ENCODE measurements at regions not wholly inside any gene's neighbourhood (a gene's known extent, or its start where the extent isn't known, plus 50 kb on each side); places are given as distances from the start of the nearest gene placed in this dataset.

GRCh38 chr1:39089931-39090521 lies 63.9 kb downstream of the NDUFS5 start:
- no peak for TF ChIP-seq CTCF (IDR thresholded peaks at IDR 0.05; ENCODE audit: poor library complexity)
- TF ChIP-seq EZH2 (IDR thresholded peaks at IDR 0.05; ENCODE audit: borderline replicate concordance): no peak

Measured in hepatocyte (in vitro differentiated cells).